ENCODE measurements at regions not wholly inside any gene's neighbourhood (a gene's known extent, or its start where the extent isn't known, plus 50 kb on each side); places are given as distances from the start of the nearest gene placed in this dataset.
"Not testable (repeated sequence)": the region's sequence is repeated elsewhere in the genome, so short reads cannot be mapped to it uniquely, and the experiment has no call there.

DNA sequence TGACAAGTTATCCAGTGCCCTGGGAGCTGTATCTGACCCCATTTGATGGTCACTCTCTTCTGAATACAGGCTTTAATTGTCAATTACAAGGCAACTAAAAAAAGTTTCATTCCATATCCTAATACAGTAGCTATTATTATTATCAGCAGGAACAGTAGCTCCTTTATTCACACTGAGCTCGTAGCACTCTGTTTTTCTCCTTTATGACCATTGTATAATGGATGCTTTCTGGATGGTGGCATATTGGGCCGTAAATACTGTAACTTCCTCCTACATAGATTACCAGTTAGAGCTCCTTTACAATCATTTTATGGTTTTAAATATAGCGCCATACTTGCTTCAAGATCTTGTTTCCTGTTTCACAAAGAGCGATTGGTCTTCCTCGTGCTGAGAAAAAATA lies 1040.3 kb downstream of the TSN start:
- CTCF ChIA-PET: interaction anchor here (0.6 kb wide), 1 partner anchor 185 kb away, joined by 3 read pairs; no protein-coding TSS in a partner anchor
- POLR2A ChIA-PET: no interaction called here

DNA sequence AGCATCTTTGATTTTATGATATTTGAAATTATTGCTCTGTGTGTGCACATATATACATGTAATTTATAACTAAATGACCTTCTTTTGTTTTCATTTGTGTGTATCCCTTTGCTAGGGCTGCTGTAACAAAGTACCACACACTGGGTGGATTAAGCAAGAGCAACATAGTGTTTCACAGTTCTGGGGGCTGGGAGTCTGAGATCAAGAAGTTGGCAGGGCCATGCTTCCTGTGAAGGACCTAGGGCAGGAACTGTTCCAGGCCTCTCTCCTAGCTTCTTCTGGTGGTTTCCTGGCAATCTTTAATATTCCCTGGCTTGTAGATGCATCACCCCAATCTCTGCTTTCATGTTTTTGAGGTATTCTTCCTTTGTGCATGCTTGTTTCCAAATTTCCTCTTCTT lies 1043.9 kb downstream of the TSN start:
- ChIA-PET POLR2A (no interaction called here), CTCF (no interaction called here)

GRCh38 chr2:122800781-122801180 lies 1045.3 kb downstream of the TSN start:
- ChIA-PET POLR2A (no interaction called here), CTCF (no interaction called here)

- POLR2A ChIA-PET: no interaction called here
These were observed 1049.0 kb downstream of the TSN start for GRCh38 chr2:122804494-122804893.

GRCh38 chr2:122805346-122805745 lies 1049.9 kb downstream of the TSN start:
- CTCF ChIA-PET: no interaction called here
- POLR2A ChIA-PET: no interaction called here

More at GRCh38 chr2:122804494-122804893, 1049.0 kb downstream of the TSN start:
- CTCF ChIA-PET: no interaction called here

- CTCF ChIA-PET: no interaction called here
- POLR2A ChIA-PET: no interaction called here
These were observed 1053.0 kb downstream of the TSN start for GRCh38 chr2:122808286-122808969.

- POLR2A ChIA-PET, CTCF ChIA-PET: not testable (repeated sequence)
These were observed 1056.8 kb downstream of the TSN start for GRCh38 chr2:122812214-122812613.

GRCh38 chr2:122815120-122815519 lies 1059.7 kb downstream of the TSN start:
- POLR2A ChIA-PET: no interaction called here
- CTCF ChIA-PET: no interaction called here

- POLR2A ChIA-PET: no interaction called here
- CTCF ChIA-PET: no interaction called here
These were observed 1061.4 kb downstream of the TSN start for GRCh38 chr2:122816803-122817202.

DNA sequence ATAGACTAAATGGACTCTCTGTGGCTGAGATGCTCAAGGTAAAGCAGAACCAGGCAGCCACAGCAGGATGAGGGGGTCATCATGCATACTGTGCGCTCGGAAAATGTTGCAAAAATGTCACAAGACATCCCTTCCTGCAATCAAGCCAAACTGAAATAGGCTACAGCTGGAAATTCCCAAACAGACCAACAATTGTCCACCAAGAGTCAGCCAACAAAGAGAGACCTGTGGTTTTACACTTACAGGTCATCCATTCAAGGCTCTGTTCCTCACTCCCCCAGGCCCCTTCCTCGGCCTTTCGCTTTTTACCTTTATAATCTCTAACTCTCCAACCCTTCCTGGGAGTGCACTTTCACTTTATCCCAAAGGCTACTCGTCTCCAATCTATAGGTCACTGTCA lies 1066.9 kb downstream of the TSN start:
- CTCF ChIA-PET: no interaction called here

GRCh38 chr2:122830157-122830556 lies 1074.7 kb downstream of the TSN start:
- ChIA-PET POLR2A (no interaction called here), CTCF (no interaction called here)

More for the DNA sequence above, 1066.9 kb downstream of the TSN start:
- POLR2A ChIA-PET: no interaction called here

DNA sequence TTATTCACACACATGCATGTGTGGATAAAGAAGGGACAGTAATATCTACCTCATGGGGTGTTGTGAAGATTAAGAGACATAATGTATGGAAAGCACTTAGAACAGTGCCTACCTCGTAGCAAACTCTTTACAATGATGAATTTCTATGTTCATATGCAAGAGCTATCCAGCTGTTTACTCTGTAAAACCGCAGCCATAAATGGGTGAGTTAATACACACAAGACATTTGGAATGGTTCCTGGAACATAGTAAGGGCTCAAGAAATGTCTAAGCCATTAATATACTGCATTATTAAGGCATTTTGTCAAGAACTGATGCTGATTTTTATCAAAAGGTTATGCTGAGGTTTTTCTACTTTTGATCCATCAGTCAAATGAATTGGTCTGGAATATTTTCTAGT lies 1076.2 kb downstream of the TSN start:
- CTCF ChIA-PET: no interaction called here
- POLR2A ChIA-PET: no interaction called here

DNA sequence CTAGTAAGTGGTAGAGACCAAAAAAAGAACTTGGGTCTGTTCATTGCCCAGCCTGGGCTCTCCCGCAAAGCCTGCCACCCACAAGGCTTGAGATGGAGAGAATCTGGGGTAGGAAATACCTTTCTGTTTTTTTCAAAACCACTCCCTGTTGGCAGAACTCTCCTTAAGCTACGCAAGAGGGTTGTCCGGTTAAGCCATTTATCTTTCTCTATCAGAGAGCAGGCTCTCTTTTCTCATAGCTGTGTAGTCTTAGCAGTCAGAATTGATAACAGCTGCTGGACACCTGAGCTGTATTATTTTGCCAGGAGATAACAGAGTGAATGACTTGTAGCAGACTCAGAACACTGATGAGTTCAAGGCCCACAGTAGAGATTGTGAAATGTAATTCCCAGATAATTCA lies 1088.1 kb downstream of the TSN start:
- ChIA-PET POLR2A (no interaction called here), CTCF (no interaction called here)

- ChIA-PET CTCF (no interaction called here), POLR2A (no interaction called here)
These were observed 1095.7 kb downstream of the TSN start for GRCh38 chr2:122851161-122851560.

- ChIA-PET CTCF (no interaction called here), POLR2A (no interaction called here)
These were observed 1096.6 kb downstream of the TSN start for GRCh38 chr2:122851972-122852531.

GRCh38 chr2:122856696-122857095 lies 1101.2 kb downstream of the TSN start:
- CTCF ChIA-PET: interaction anchor here (0.6 kb wide), 1 partner anchor 11 kb away, joined by 4 read pairs; no protein-coding TSS in a partner anchor

GRCh38 chr2:122858075-122858702 lies 1102.7 kb downstream of the TSN start:
- ChIA-PET CTCF (no interaction called here), POLR2A (no interaction called here)

More at GRCh38 chr2:122856696-122857095, 1101.2 kb downstream of the TSN start:
- POLR2A ChIA-PET: no interaction called here

- CTCF ChIA-PET: no interaction called here
- POLR2A ChIA-PET: no interaction called here
These were observed 1103.4 kb downstream of the TSN start for GRCh38 chr2:122858813-122859212.

GRCh38 chr2:122859260-122859659 lies 1103.8 kb downstream of the TSN start:
- CTCF ChIA-PET: no interaction called here
- POLR2A ChIA-PET: no interaction called here

DNA sequence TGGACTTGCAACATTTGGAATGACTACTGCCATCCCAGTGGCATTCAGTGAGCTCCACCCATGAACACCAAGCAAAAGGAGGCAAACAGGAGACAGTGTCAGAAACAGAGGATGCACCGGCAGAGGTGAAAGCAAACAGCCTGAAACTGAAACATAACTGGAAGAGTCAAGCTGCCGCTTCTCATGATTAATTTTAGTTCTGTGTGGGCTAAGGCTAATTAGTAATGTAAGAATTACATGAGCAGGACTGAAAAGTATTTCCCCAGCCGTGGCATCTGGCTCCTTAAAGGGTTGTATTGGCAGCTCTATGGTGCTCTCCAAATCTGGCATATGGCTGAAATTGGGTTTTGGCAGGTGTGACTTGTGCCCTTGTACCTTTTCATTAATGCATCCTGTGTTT lies 1108.1 kb downstream of the TSN start:
- ChIA-PET POLR2A (no interaction called here), CTCF (no interaction called here)

- ChIA-PET POLR2A (no interaction called here), CTCF (no interaction called here)
These were observed 1109.3 kb downstream of the TSN start for GRCh38 chr2:122864728-122865127.

DNA sequence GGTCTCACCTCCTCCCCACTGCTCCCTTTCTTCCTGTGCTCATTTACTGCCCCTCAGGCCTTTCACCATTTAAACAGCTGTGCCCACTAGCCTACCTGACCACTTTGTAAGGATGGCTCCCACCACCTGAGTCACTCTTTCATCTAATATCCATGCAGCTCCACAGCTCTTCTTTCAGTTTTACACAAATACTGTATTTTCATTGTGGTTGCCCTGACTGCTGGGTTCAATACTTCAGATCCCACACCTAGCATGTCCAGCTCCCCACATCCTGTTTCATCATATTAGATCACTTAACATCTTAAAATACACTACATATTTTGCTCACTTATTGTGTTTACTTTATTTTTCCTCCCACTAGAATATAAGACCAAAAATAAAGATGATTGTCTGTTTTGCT lies 1110.6 kb downstream of the TSN start:
- POLR2A ChIA-PET: no interaction called here
- CTCF ChIA-PET: no interaction called here

All from activated CD8-positive, alpha-beta memory T cell treated with anti-CD3 and anti-CD28 coated beads for 36 hours (primary cell).